HUES64 (cell line): ENCODE measurements at regions not wholly inside any gene's neighbourhood (a gene's known extent, or its start where the extent isn't known, plus 50 kb on each side); places are given as distances from the start of the nearest gene placed in this dataset.
"Not testable (repeated sequence)": the region's sequence is repeated elsewhere in the genome, so short reads cannot be mapped to it uniquely, and the experiment has no call there.

Source experiments
- H3K27ac ChIP-seq: 2 replicates; pipeline ENCODE4 v1.7.0; 2013; ENCODE audit warnings: low read depth, low read length, inconsistent platforms
- H3K27me3 ChIP-seq: 2 replicates; pipeline ENCODE4 v1.6.1; 2013; ENCODE audit warnings: mild to moderate bottlenecking, low read length; ENCODE audit not compliant: insufficient read depth
- H3K36me3 ChIP-seq: 2 replicates; pipeline ENCODE4 v1.6.1; 2013; ENCODE audit warnings: mild to moderate bottlenecking, low read length; ENCODE audit not compliant: insufficient read depth
- H3K4me1 ChIP-seq: 2 replicates; pipeline ENCODE4 v1.6.1; 2013; ENCODE audit warnings: mild to moderate bottlenecking, low read length, moderate library complexity; ENCODE audit not compliant: insufficient read depth
- H3K4me3 ChIP-seq: 2 replicates; pipeline ENCODE4 v1.5.1; 2013; ENCODE audit warnings: mild to moderate bottlenecking, low read length, moderate library complexity
- H3K9ac ChIP-seq: 2 replicates; pipeline ENCODE4 v1.6.1; 2013; ENCODE audit warnings: mild to moderate bottlenecking, low read depth, low read length
- H3K9me3 ChIP-seq: 2 replicates; pipeline ENCODE4 v1.6.1; 2013; ENCODE audit warnings: low read depth, low read length; ENCODE audit not compliant: insufficient read depth
- WGBS: fragments of 150-250, 120-280 bp; methylation state at CpG from one replicate; pipeline ENCODE4 v1.1.7; 2013; ENCODE audit warnings: missing lambda C conversion rate; 5-methylcytosine and 5-hydroxymethylcytosine counted together

DNA sequence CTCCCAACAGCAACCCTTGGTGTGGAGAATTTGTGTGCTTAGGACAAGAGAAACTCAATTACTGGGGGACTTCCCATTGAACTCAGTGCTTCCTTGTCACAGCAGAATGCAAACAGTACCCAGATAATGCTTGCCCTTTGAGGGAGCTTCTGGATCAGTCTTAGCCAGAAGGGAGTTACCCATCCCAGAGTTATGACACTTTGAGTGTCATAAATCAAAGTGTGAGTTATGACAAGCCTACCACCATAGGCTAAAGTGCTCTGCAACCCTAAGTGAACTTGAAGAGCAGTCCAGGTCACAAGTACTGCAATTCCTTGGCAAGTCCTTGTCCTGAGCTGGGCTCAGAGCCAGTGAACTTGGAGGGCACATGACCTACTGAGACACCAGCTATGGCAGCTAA, 1513.9 kb upstream of the PCDH10 start:
- Histone ChIP-seq H3K36me3 (no peaks in the 10 kb centered on the region), H3K9me3 (peaks cover 23% of the 10 kb centered on the region), H3K27ac (no peak overlapping the region), H3K9ac (no peak overlapping the region), H3K4me1 (no peaks in the 10 kb centered on the region), H3K27me3 (no peaks in the 10 kb centered on the region), H3K4me3 (no peak overlapping the region)

DNA sequence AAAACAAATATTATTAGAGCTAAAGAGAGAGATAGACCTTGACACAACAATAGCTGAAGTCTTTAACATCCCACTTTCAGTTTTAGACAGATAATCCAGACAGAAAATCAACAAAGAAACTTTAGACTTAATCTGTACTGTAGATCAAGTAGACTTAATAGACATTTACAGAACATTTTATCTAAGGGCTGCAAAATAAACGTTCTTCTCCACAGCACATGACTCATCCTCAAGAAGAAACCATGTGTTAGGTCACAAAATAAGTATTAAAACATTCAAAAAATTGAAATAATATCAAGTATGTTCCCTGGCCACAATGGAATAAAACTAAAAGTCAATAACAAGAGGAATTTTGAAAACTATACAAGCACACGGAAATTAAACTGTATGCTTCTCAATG, 1510.3 kb upstream of the PCDH10 start:
- no peak overlapping the region for H3K4me3 ChIP-seq
- no peak overlapping the region for H3K9ac ChIP-seq
- no peaks in the 10 kb centered on the region for H3K36me3 ChIP-seq
- H3K27me3 ChIP-seq: no peaks in the 10 kb centered on the region
- 94% methylated on average over 2 of the region's 2 CpGs for WGBS
- peaks cover 5% of the 10 kb centered on the region for H3K9me3 ChIP-seq
- no peaks in the 10 kb centered on the region for H3K4me1 ChIP-seq
- no peak overlapping the region for H3K27ac ChIP-seq

DNA sequence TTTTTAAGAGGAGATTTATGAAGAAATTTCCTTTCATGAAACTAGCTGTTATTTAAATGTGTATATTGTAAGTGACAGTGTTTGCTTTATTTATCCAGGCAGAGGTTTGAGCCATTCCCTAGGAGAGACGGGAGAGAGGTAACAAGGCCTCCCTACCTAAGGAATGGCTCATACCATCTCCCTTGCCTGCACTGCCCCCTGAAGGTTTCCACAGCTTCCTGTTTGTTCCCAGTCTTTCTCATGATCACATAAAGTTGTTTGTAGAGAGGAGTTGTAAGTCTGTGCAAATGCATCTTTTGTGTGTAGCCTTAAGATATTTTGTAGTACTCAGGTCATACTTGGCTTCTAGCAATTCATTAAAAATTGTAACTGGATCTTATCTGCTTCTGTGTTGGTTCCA, 1504.5 kb upstream of the PCDH10 start:
- Histone ChIP-seq H3K27ac (no peak overlapping the region), H3K36me3 (no peaks in the 10 kb centered on the region), H3K9me3 (no peaks in the 10 kb centered on the region), H3K4me1 (no peaks in the 10 kb centered on the region), H3K4me3 (no peak overlapping the region), H3K27me3 (no peaks in the 10 kb centered on the region), H3K9ac (no peak overlapping the region)
- WGBS: 55% methylated on average over 1 of the region's 1 CpG

DNA sequence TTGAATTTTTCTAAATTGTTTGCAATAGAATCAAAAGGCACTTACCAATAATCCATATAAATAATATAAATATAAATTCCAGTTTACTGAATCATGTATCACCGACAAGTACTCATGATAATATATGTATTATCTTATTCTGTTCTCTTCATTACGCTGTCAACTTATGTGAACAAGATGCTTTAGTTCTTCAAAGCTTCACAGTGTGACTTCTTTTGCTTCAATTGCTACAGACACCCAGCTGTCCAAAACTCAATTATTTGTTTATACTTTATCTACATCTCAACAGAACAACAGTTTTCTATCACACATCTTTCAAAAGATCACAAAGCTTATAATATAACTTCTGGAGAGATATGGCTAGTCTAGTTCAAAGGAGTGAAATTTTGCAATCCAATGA, 1499.9 kb upstream of the PCDH10 start:
- no peaks in the 10 kb centered on the region for H3K4me1 ChIP-seq
- H3K4me3 ChIP-seq: no peak overlapping the region
- no peaks in the 10 kb centered on the region for H3K36me3 ChIP-seq
- H3K27me3 ChIP-seq: no peaks in the 10 kb centered on the region
- no peak overlapping the region for H3K9ac ChIP-seq
- H3K27ac ChIP-seq: no peak overlapping the region
- WGBS: 94% methylated on average over 2 of the region's 2 CpGs
- H3K9me3 ChIP-seq: no peaks in the 10 kb centered on the region

DNA sequence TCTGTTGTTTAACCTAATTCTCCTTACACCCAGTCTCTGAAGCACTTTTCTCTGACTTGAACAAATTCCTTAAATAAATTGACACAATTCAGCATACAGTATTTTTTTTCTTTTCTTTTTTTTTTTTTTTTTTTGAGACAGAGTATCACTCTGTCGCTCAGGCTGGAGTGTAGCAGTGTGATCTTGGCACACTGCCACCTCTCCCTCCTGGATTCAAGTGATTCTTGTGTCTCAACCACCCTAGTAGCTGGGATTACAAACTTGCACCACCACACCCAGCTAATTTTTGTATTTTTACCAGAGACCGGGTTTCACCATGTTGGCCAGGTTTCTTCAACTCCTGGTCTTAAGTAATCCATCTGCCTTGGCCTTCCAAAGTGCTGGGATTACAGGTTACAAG, 1498.1 kb upstream of the PCDH10 start:
- no peak overlapping the region for H3K4me3 ChIP-seq
- no peak overlapping the region for H3K27ac ChIP-seq
- WGBS: 95% methylated on average over 2 of the region's 2 CpGs
- no peaks in the 10 kb centered on the region for H3K27me3 ChIP-seq
- no peaks in the 10 kb centered on the region for H3K4me1 ChIP-seq
- no peaks in the 10 kb centered on the region for H3K9me3 ChIP-seq
- no peaks in the 10 kb centered on the region for H3K36me3 ChIP-seq
- no peak overlapping the region for H3K9ac ChIP-seq

DNA sequence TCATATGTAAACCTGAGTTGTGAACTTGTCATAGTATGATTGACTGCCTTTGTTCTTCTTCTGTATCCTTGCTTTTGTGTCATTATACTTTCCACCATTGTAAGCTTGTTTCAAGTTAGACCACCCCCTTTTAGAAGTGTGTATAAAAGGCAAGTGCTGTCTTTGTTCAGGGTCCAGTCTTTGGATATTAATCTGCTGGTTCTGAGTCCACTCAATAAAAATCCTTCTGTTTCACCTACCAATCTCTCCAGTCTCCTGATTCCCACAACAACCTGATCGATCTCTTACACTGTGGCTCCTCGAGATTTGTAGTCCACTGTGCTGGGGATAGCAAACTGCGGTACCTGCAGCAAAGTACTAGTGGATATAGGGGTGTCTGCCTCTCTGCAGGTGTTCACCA, 1465.8 kb upstream of the PCDH10 start:
- not testable (repeated sequence) for H3K27me3 ChIP-seq, H3K9ac ChIP-seq, H3K4me1 ChIP-seq, H3K36me3 ChIP-seq, H3K27ac ChIP-seq, H3K4me3 ChIP-seq
- peaks cover 20% of the 10 kb centered on the region for H3K9me3 ChIP-seq
- WGBS: 80% methylated on average over 3 of the region's 3 CpGs

DNA sequence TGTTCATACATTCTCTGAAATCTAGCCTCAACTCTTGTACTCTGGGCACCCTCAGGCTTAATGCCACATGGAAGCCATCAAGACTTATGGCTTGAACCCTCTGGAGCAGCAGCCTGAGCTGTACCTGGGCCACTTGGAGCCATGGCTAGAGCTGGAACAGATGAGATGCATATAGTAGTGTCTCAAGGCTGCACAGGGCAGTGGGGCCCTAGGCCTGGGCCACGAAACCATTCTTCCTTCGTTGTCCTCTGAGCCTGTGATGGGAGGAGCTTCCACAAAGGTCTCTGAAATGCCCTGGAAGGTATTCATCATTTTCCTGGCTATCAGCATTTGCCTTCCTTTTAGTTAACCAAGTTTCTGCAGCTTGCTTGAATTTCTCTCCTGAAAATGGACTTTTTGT, 1427.2 kb upstream of the PCDH10 start:
- WGBS: 94% methylated on average over 2 of the region's 2 CpGs
- no peak overlapping the region for H3K27ac ChIP-seq
- no peak overlapping the region for H3K9ac ChIP-seq
- H3K27me3 ChIP-seq: no peaks in the 10 kb centered on the region
- H3K9me3 ChIP-seq: no peaks in the 10 kb centered on the region
- no peak overlapping the region for H3K4me3 ChIP-seq
- H3K4me1 ChIP-seq: no peaks in the 10 kb centered on the region
- H3K36me3 ChIP-seq: no peaks in the 10 kb centered on the region

DNA sequence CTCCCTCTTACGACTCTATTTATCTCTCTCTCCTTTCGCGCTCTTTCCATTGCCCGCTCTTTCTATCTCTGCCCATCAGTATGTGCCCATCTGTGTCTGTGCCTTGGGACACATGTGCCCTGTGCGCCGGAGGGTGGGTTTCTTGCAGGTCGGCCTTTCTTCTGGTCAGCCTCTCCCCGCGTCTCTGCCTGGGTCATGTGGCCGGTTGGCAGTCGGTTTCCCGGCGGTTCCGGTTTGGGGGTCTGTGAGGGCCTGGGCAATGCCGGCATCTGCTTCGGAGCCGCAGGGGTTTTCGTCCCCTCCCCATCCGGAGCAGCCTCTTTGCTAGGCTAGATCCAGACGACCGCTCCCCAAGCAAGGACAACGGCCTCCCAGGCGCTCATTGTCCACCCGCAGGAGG, 1426.0 kb upstream of the PCDH10 start:
- H3K4me3 ChIP-seq, H3K27me3 ChIP-seq: not testable (repeated sequence)
- WGBS: 97% methylated on average over 10 of the region's 24 CpGs

DNA sequence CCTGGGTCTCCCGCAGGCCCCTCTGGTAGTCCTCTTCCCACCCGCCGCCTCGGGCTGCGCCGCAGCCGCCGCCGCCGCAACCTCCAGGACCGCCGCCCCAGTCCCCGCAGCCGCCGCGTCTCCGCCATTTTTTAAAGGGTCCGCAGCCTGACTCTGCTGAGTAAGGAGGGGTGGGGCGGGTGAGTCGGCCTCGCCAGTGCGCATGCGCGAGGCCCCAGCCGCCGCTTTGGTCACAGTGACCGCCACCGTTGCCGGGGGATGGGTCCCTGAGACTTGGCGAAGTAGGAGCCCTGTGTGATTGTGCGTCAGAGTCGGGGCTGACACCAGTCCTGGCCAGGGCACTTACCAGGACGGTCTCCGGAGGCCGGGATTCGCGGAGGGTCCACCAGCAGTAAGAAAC, 1424.2 kb upstream of the PCDH10 start:
- H3K27me3 ChIP-seq, H3K36me3 ChIP-seq, H3K9me3 ChIP-seq, H3K4me1 ChIP-seq, H3K9ac ChIP-seq, H3K27ac ChIP-seq: not testable (repeated sequence)
- peak overlapping the region; percentile 41 for H3K4me3 ChIP-seq
- WGBS: no CpG with 5 or more reads among the region's 37 CpGs

More for the DNA sequence above, 1426.0 kb upstream of the PCDH10 start:
- H3K9ac ChIP-seq, H3K9me3 ChIP-seq, H3K36me3 ChIP-seq, H3K27ac ChIP-seq, H3K4me1 ChIP-seq: not testable (repeated sequence)

DNA sequence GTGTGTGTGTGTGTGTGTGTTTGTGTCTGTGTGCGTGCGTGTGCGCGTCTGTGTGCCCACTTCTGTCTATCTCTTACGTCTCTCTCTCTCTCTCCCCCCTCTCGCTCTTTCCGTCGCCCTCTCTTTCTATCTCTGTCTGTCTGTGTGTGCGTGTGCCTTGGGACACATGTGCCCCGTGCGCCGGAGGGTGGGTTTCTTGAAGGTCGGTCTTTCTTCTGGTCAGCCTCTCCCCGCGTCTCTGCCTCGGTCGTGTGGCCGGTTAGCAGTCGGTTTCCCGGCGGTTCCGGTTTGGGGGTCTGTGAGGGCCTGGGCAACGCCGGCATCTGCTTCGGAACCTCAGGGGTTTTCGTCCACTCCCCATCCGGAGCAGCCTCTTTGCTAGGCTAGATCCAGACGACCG, 1423.6 kb upstream of the PCDH10 start:
- not testable (repeated sequence) for H3K4me3 ChIP-seq, H3K9ac ChIP-seq, H3K27ac ChIP-seq, H3K4me1 ChIP-seq, H3K36me3 ChIP-seq, H3K27me3 ChIP-seq, H3K9me3 ChIP-seq
- 96% methylated on average over 12 of the region's 29 CpGs for WGBS

DNA sequence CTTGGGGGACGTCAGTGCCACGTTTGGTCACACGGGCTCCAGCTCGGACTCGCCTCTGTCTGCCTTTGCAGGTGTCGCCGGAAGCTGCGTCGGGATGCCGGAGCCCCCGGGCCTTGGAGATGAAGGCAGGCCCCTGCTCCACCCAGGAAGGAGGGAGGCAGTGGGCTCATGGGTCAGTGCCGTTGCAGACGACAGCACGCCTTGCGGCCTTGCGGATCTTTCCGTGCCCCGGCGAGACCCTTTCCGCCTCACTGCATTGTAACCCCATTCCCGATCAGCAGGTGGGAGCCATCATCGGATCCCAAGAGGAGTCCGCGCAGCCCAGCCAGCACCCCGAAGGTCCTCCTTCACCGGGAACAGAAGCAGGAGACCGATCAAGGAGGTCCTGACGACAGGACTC, 1422.2 kb upstream of the PCDH10 start:
- not testable (repeated sequence) for H3K36me3 ChIP-seq, H3K27ac ChIP-seq, H3K9ac ChIP-seq, H3K4me3 ChIP-seq, H3K4me1 ChIP-seq, H3K27me3 ChIP-seq, H3K9me3 ChIP-seq
- WGBS: 95% methylated on average over 20 of the region's 28 CpGs

DNA sequence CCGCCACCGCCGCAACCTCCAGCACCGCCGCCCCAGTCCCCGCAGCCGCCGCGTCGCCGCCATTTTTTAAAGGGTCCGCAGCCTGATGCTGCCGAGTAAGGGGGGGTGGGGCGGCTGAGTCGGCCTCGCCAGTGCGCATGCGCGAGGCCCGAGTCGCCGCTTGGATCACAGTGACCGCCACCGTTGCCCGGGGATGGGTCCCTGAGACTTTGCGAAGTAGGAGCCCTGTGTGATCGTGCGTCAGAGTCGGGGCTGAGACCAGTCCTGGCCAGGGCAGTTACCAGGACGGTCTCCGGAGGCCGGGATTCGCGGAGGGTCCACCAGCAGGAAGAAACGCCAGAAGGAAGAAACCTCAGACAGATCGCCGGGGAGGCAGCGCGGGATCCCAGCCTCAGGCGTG, 1421.7 kb upstream of the PCDH10 start:
- H3K9ac ChIP-seq, H3K4me3 ChIP-seq: not testable (repeated sequence)
- WGBS: 98% methylated on average over 25 of the region's 40 CpGs

More for the DNA sequence above, 1421.7 kb upstream of the PCDH10 start:
- not testable (repeated sequence) for H3K9me3 ChIP-seq, H3K27me3 ChIP-seq, H3K36me3 ChIP-seq, H3K27ac ChIP-seq, H3K4me1 ChIP-seq
